DOHH2 (cell line): ENCODE measurements at regions not wholly inside any gene's neighbourhood (a gene's known extent, or its start where the extent isn't known, plus 50 kb on each side); places are given as distances from the start of the nearest gene placed in this dataset.

Experiments used
- CTCF ChIP-seq: fragments of 200-600 bp; sonication (generic); IDR thresholded peaks from one replicate; pipeline ENCODE4 v1.5.1; 2014; ENCODE audit warnings: antibody characterized with exemption, mild to moderate bottlenecking, low read depth, low read length; ENCODE audit not compliant: poor library complexity, severe bottlenecking
- EZH2phosphoT487 ChIP-seq: fragments of 200-600 bp; sonication (generic); IDR thresholded peaks from 2 replicates; pipeline ENCODE4 v1.6.1; 2017; ENCODE audit warnings: borderline replicate concordance, mild to moderate bottlenecking, antibody characterized with exemption, low read length, moderate library complexity, mixed read lengths

GRCh38 chr10:57336865-57337264 lies 930.8 kb downstream of the IPMK start:
- TF ChIP-seq CTCF (no peak), EZH2phosphoT487 (no peak)
